ENCODE measurements at regions not wholly inside any gene's neighbourhood (a gene's known extent, or its start where the extent isn't known, plus 50 kb on each side); places are given as distances from the start of the nearest gene placed in this dataset.

- intact Hi-C loops (cut with DNase I; ENCODE audit: low total_unique reads): no loop called here
- Histone ChIP-seq H3K4me3 (no peak overlapping the region), H3K27ac (no peak overlapping the region), H3K9me3 (no peaks in the 10 kb centered on the region), H3K36me3 (no peaks in the 10 kb centered on the region), H3K4me1 (peaks cover 0 to 17% of the 10 kb centered on the region in 2 donors), H3K27me3 (no peaks in the 10 kb centered on the region)
- in situ Hi-C loops (cut with MboI; ENCODE audit: low sequenced_read_pairs in 4 of 4): loop anchor here in 2 of 4 donors (25.0 kb wide), 1 partner anchor 113 kb away; the partner anchor contains the start of gene CIBAR2 (in 2 of the 2)
- ATAC-seq (no peak), DNase-seq (no peak)
- no peak for TF ChIP-seq POLR2A (IDR thresholded peaks at IDR 0.05)
- no peak for TF ChIP-seq CTCF (IDR thresholded peaks at IDR 0.05 in 4 of 5, conservative IDR thresholded peaks at IDR 0.05 in 1 of 5)
Measured at GRCh38 chr16:85225721-85226120, 113.4 kb upstream of the CIBAR2 start.

DNA sequence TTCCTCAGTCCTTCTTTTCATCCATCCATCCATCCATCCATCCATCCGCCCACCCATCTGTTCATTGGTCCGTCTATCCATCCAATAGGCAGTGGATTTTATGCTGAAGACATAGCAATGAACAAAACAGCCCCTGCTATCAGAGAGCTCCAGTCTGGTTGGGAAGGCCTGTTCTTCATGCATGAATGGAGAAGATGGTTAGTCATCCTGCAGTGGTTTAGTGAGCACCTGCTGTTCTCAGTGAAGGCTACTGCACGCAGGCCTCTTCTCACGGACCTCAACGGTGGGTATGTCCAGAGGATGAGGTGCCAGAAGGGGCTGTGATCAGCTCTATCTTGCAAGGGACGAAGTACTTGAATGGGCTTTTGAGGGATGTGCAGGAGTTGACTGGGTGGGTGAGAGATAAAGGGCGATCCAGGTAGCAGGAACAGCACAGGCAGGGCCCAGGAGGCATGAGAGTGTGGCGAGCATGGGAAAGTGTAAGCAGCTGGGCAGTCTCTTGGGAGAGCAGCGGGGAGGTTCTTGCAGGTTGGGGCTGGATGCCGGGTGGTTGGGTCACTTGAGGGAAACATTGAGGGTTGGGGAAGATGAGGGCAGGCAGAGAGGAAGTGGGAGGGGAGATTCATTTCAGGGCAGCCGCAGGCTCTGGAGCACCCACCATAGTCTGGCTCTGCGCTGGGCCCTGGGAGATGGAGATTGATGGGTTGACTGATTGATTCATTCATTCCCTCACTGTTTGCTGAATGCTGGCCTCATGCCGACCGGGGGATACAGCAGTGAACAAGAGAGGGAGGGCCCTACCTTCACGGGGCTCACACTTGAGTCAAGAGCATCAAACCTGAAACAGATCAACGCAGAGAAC is 115.0 kb upstream of the CIBAR2 start:
- no peak for ATAC-seq
- in situ Hi-C loops (cut with MboI; ENCODE audit: low sequenced_read_pairs in 4 of 4): loop anchor here in 2 of 4 donors (25.0 kb wide), 1 partner anchor 115 kb away; the partner anchor contains the start of gene CIBAR2 (in 2 of the 2)
- H3K27me3 ChIP-seq: no peaks in the 10 kb centered on the region
- H3K4me3 ChIP-seq: no peak overlapping the region
- intact Hi-C loops (cut with DNase I; ENCODE audit: low total_unique reads): no loop called here
- DNase-seq: no peak
- peaks cover 3 to 12% of the 10 kb centered on the region in 2 donors for H3K4me1 ChIP-seq
- H3K9me3 ChIP-seq: no peaks in the 10 kb centered on the region
- H3K36me3 ChIP-seq: no peaks in the 10 kb centered on the region
- H3K27ac ChIP-seq: no peak overlapping the region
- TF ChIP-seq POLR2A (IDR thresholded peaks at IDR 0.05) (no peak), CTCF (IDR thresholded peaks at IDR 0.05 in 4 of 5, conservative IDR thresholded peaks at IDR 0.05 in 1 of 5) (no peak)

GRCh38 chr16:85227946-85228862 is 115.9 kb upstream of the CIBAR2 start:
- H3K27ac ChIP-seq: no peak overlapping the region
- DNase-seq (no peak), ATAC-seq (no peak)
- intact Hi-C loops (cut with DNase I; ENCODE audit: low total_unique reads) (no loop called here), in situ Hi-C loops (cut with MboI; ENCODE audit: low sequenced_read_pairs in 4 of 4) (loop anchor here in 2 of 4 donors (25.0 kb wide), 1 partner anchor 116 kb away; the partner anchor contains the start of gene CIBAR2 (in 2 of the 2))
- H3K9me3 ChIP-seq: no peaks in the 10 kb centered on the region
- no peaks in the 10 kb centered on the region for H3K36me3 ChIP-seq
- no peak for TF ChIP-seq CTCF (IDR thresholded peaks at IDR 0.05 in 4 of 5, conservative IDR thresholded peaks at IDR 0.05 in 1 of 5)
- no peak for TF ChIP-seq POLR2A (IDR thresholded peaks at IDR 0.05)
- H3K4me1 ChIP-seq: peaks cover 11 to 20% of the 10 kb centered on the region in 2 donors
- H3K27me3 ChIP-seq: no peaks in the 10 kb centered on the region
- no peak overlapping the region for H3K4me3 ChIP-seq

- H3K27ac ChIP-seq: no peak overlapping the region
- ATAC-seq: no peak
- TF ChIP-seq POLR2A (IDR thresholded peaks at IDR 0.05) (no peak), CTCF (IDR thresholded peaks at IDR 0.05 in 4 of 5, conservative IDR thresholded peaks at IDR 0.05 in 1 of 5) (no peak)
- peaks cover 18% of the 10 kb centered on the region in 2 donors for H3K4me1 ChIP-seq
- H3K27me3 ChIP-seq: no peaks in the 10 kb centered on the region
- intact Hi-C loops (cut with DNase I; ENCODE audit: low total_unique reads) (no loop called here), in situ Hi-C loops (cut with MboI; ENCODE audit: low sequenced_read_pairs in 4 of 4) (loop anchor here in 2 of 4 donors (25.0 kb wide), 1 partner anchor 117 kb away; the partner anchor contains the start of gene CIBAR2 (in 2 of the 2))
- H3K36me3 ChIP-seq: no peaks in the 10 kb centered on the region
- H3K4me3 ChIP-seq: no peak overlapping the region
- no peaks in the 10 kb centered on the region for H3K9me3 ChIP-seq
- no peak for DNase-seq
Measured at GRCh38 chr16:85228970-85229430, 116.7 kb upstream of the CIBAR2 start.
